ENCODE measurements at regions not wholly inside any gene's neighbourhood (a gene's known extent, or its start where the extent isn't known, plus 50 kb on each side); places are given as distances from the start of the nearest gene placed in this dataset.

DNA sequence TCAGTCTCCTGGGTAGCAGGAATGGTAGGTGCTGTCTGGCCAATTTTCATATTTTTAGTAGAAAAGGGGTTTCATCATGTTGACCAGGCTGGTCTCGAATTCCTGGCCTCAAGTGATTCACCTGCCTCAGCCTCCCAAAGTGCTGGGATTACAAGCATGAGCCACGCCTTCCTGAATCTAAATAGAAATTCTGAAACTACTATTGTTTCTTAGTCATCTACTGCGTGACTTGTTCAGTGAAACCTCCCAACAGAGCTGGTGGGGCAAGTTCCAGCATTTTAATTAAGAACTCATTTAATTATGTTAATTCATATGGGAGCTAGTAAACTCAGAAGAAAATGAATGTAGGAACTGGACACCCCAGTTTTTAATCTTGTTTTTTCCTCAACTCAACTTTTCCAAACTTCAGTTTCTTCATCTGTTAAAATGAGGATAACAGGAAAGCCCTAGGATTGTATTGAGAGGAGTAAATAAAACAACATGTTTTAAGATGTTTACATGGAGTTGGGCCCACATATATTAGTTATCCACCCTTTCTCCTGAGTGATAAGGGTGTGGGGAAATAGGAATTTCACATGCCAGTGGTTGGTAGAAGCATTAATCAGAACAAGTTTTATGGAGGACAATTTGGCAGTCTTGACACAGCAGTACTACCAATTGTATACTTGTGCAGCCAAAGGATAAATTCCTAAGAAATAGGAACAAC lies 335.8 kb upstream of the E2F7 start:
- Histone ChIP-seq H3K9ac (ENCODE audit: low read depth, low read length) (no peak overlapping the region), H3K4me2 (ENCODE audit: insufficient read depth, low read length) (no peak overlapping the region), H3K27me3 (ENCODE audit: insufficient read depth, low read length, poor library complexity) (no peaks in the 10 kb centered on the region), H3K79me2 (ENCODE audit: insufficient read depth, low read length) (no peaks in the 10 kb centered on the region), H3K4me3 (ENCODE audit: low read depth in 1 of 2, low read length in 2 of 2) (no peak overlapping the region), H4K20me1 (ENCODE audit: insufficient read depth, low read length) (no peaks in the 10 kb centered on the region), H3K4me1 (ENCODE audit: insufficient read depth, low read length) (no peaks in the 10 kb centered on the region), H3K27ac (ENCODE audit: low read length) (no peak overlapping the region), H3K36me3 (ENCODE audit: insufficient read depth, low read length) (no peaks in the 10 kb centered on the region), H2AFZ (ENCODE audit: low read depth, low read length) (no peak overlapping the region), H3K9me3 (ENCODE audit: insufficient read depth, low read length, severe bottlenecking) (no peaks in the 10 kb centered on the region)
- DNase-seq (no peak), ATAC-seq (ENCODE audit: insufficient read depth, low read depth) (no peak)
- TF ChIP-seq EZH2 (IDR thresholded peaks at IDR 0.05; ENCODE audit: borderline replicate concordance, low read depth, low read length, severe bottlenecking) = no peak
- TF ChIP-seq, protein P1, sequence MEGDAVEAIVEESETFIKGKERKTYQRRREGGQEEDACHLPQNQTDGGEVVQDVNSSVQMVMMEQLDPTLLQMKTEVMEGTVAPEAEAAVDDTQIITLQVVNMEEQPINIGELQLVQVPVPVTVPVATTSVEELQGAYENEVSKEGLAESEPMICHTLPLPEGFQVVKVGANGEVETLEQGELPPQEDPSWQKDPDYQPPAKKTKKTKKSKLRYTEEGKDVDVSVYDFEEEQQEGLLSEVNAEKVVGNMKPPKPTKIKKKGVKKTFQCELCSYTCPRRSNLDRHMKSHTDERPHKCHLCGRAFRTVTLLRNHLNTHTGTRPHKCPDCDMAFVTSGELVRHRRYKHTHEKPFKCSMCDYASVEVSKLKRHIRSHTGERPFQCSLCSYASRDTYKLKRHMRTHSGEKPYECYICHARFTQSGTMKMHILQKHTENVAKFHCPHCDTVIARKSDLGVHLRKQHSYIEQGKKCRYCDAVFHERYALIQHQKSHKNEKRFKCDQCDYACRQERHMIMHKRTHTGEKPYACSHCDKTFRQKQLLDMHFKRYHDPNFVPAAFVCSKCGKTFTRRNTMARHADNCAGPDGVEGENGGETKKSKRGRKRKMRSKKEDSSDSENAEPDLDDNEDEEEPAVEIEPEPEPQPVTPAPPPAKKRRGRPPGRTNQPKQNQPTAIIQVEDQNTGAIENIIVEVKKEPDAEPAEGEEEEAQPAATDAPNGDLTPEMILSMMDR (IDR thresholded peaks at IDR 0.05; ENCODE audit: borderline replicate concordance, extremely low read depth, low read length, poor library complexity, severe bottlenecking) = no peak

DNA sequence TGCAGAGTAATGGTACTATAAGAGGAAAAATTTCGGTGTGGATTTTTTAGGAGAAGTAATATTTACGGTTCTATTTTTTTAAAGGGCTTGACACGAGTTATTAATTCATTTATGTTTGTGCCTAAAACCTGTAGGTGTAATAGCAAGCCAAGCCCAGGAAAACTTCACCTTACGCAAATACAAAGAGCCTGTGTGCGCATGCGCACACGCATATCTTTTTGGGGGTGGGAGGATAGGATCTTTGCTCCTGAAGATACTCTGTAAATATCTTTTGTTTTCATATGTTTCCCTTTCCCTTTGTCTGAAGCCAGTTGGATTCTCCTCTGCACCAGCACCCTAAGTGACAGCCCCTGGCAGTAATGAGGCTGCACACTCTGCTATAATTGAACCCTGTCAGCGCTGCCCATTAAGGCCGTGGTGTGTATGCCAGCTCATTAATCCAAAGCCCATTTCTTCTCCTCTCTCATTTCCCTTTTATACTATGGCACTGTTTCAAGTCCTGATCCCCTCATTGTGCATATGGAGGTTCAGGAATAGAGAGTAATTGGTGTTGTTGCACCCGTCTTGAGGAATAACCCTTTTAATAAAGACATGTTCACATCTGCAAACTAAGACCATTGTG lies 327.2 kb upstream of the E2F7 start:
- no peak for DNase-seq
- TF ChIP-seq, protein P1 (IDR thresholded peaks at IDR 0.05; ENCODE audit: borderline replicate concordance, extremely low read depth, low read length, poor library complexity, severe bottlenecking) = no peak
- ATAC-seq (ENCODE audit: insufficient read depth, low read depth) = no peak

DNA sequence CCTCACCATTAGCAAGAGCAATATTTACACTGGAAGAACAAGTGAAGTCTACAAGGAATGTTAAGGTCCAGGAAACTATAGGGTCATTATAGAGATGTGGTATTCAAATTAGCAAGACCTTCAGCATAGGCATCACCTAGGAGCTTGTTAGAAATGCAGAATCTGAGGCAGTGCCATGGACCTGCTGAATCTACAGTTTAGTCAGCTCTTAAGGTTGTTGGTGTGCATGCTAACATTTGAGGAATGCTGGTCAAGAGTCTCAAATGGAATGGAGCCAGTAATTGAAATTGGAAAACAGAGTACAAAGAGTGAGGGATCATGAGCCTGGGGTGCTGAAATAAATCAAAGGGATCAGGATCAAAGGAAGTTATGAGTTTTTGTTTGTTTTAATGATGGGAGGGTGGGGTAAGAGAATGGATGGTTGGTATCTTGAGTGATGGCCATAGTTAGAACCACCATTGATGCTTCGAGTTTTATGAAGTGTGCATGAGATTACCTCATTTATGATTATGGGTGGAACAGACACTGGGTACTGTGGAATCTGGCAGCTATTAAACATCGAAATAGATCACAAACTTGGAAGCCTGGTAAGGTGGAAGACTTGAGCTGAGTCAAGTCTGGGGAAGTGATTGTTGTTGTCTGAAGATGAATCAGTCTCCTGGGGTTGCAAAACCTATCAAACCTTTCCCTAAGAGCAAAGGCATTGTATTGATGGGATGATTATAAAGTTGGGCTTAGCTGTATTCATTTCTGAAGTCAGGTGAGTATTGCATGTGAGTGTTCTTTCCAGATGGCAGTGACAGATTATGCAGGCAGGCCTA lies 323.3 kb upstream of the E2F7 start:
- H3K27me3 ChIP-seq (ENCODE audit: insufficient read depth, low read length, poor library complexity) = no peaks in the 10 kb centered on the region
- ATAC-seq (ENCODE audit: insufficient read depth, low read depth) = no peak
- H3K4me1 ChIP-seq (ENCODE audit: insufficient read depth, low read length) = no peaks in the 10 kb centered on the region
- H4K20me1 ChIP-seq (ENCODE audit: insufficient read depth, low read length) = no peaks in the 10 kb centered on the region
- H3K27ac ChIP-seq (ENCODE audit: low read length) = no peak overlapping the region
- no peak overlapping the region for H2AFZ ChIP-seq (ENCODE audit: low read depth, low read length)
- DNase-seq = no peak
- H3K79me2 ChIP-seq (ENCODE audit: insufficient read depth, low read length) = no peaks in the 10 kb centered on the region
- H3K4me2 ChIP-seq (ENCODE audit: insufficient read depth, low read length) = no peak overlapping the region
- TF ChIP-seq, protein P1 (IDR thresholded peaks at IDR 0.05; ENCODE audit: borderline replicate concordance, extremely low read depth, low read length, poor library complexity, severe bottlenecking) = no peak
- TF ChIP-seq EZH2 (IDR thresholded peaks at IDR 0.05; ENCODE audit: borderline replicate concordance, low read depth, low read length, severe bottlenecking) = no peak
- H3K36me3 ChIP-seq (ENCODE audit: insufficient read depth, low read length) = no peaks in the 10 kb centered on the region
- no peak overlapping the region for H3K4me3 ChIP-seq (ENCODE audit: low read depth in 1 of 2, low read length in 2 of 2)
- no peaks in the 10 kb centered on the region for H3K9me3 ChIP-seq (ENCODE audit: insufficient read depth, low read length, severe bottlenecking)
- no peak overlapping the region for H3K9ac ChIP-seq (ENCODE audit: low read depth, low read length)

More for the DNA sequence above, 327.2 kb upstream of the E2F7 start:
- Histone ChIP-seq H3K9me3 (ENCODE audit: insufficient read depth, low read length, severe bottlenecking) (no peaks in the 10 kb centered on the region), H3K27me3 (ENCODE audit: insufficient read depth, low read length, poor library complexity) (no peaks in the 10 kb centered on the region), H4K20me1 (ENCODE audit: insufficient read depth, low read length) (no peaks in the 10 kb centered on the region), H3K4me3 (ENCODE audit: low read depth in 1 of 2, low read length in 2 of 2) (no peak overlapping the region), H3K27ac (ENCODE audit: low read length) (no peak overlapping the region), H3K36me3 (ENCODE audit: insufficient read depth, low read length) (no peaks in the 10 kb centered on the region), H3K9ac (ENCODE audit: low read depth, low read length) (no peak overlapping the region), H2AFZ (ENCODE audit: low read depth, low read length) (no peak overlapping the region), H3K4me1 (ENCODE audit: insufficient read depth, low read length) (no peaks in the 10 kb centered on the region), H3K4me2 (ENCODE audit: insufficient read depth, low read length) (no peak overlapping the region), H3K79me2 (ENCODE audit: insufficient read depth, low read length) (no peaks in the 10 kb centered on the region)
